ENCODE measurements at regions not wholly inside any gene's neighbourhood (a gene's known extent, or its start where the extent isn't known, plus 50 kb on each side); places are given as distances from the start of the nearest gene placed in this dataset.

GRCh38 chr20:39094391-39094790, 132.2 kb downstream of the DHX35 start:
- H3K36me3 ChIP-seq = no peaks in the 10 kb centered on the region
- no peaks in the 10 kb centered on the region for H3K4me1 ChIP-seq (ENCODE audit: control insufficient read depth in 1 of 2, insufficient read depth in 1 of 2, low read depth in 1 of 2, low read length in 1 of 2)
- no peak overlapping the region for H3K27ac ChIP-seq
- H3K27me3 ChIP-seq = peaks cover 14% of the 10 kb centered on the region
- H3K9me3 ChIP-seq = no peaks in the 10 kb centered on the region
- H3K4me3 ChIP-seq (ENCODE audit: low read depth in 1 of 2, low read length in 1 of 2) = no peak overlapping the region
- TF ChIP-seq CTCF (IDR thresholded peaks at IDR 0.05) = no peak

- Histone ChIP-seq H3K4me3 (ENCODE audit: low read depth in 1 of 2, low read length in 1 of 2) (no peak overlapping the region), H3K9me3 (no peaks in the 10 kb centered on the region), H3K4me1 (ENCODE audit: control insufficient read depth in 1 of 2, insufficient read depth in 1 of 2, low read depth in 1 of 2, low read length in 1 of 2) (no peaks in the 10 kb centered on the region), H3K27ac (no peak overlapping the region), H3K27me3 (peaks cover 12% of the 10 kb centered on the region), H3K36me3 (no peaks in the 10 kb centered on the region)
- no peak for TF ChIP-seq CTCF (IDR thresholded peaks at IDR 0.05)
Measured at GRCh38 chr20:39092733-39093410, 130.7 kb downstream of the DHX35 start.

- no peaks in the 10 kb centered on the region for H3K9me3 ChIP-seq
- no peak overlapping the region for H3K4me3 ChIP-seq (ENCODE audit: low read depth in 1 of 2, low read length in 1 of 2)
- H3K27me3 ChIP-seq = peaks cover 12% of the 10 kb centered on the region
- no peaks in the 10 kb centered on the region for H3K36me3 ChIP-seq
- H3K4me1 ChIP-seq (ENCODE audit: control insufficient read depth in 1 of 2, insufficient read depth in 1 of 2, low read depth in 1 of 2, low read length in 1 of 2) = no peaks in the 10 kb centered on the region
- no peak for TF ChIP-seq CTCF (IDR thresholded peaks at IDR 0.05)
- no peak overlapping the region for H3K27ac ChIP-seq
Measured at GRCh38 chr20:39090906-39091305, 128.8 kb downstream of the DHX35 start.

GRCh38 chr20:39089797-39090196, 127.7 kb downstream of the DHX35 start:
- no peak for TF ChIP-seq CTCF (IDR thresholded peaks at IDR 0.05)
- no peaks in the 10 kb centered on the region for H3K4me1 ChIP-seq (ENCODE audit: control insufficient read depth in 1 of 2, insufficient read depth in 1 of 2, low read depth in 1 of 2, low read length in 1 of 2)
- no peak overlapping the region for H3K4me3 ChIP-seq (ENCODE audit: low read depth in 1 of 2, low read length in 1 of 2)
- H3K9me3 ChIP-seq = no peaks in the 10 kb centered on the region
- no peaks in the 10 kb centered on the region for H3K36me3 ChIP-seq
- peaks cover 12% of the 10 kb centered on the region for H3K27me3 ChIP-seq
- H3K27ac ChIP-seq = no peak overlapping the region

Data from neutrophil (primary cell).